ENCODE measurements at regions not wholly inside any gene's neighbourhood (a gene's known extent, or its start where the extent isn't known, plus 50 kb on each side); places are given as distances from the start of the nearest gene placed in this dataset.

DNA sequence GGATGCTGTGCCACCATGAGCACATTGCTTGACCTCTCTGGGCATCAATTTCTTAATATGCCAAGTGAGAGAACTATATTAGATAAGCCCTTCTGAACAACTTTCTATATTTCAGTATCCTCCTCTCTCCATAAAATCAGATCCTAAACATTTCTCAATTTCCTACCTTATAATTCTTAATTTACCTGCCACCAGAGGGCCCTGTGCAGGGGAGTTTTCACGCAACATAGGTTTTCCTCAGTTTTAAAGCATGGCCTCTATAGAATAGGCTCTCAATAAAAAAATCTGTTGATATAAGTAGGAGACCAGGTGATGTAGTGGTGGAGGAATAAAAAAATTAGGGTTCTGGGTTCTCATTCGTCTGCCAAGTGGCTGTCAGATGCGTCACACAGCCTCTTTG is 83.7 kb upstream of the DBX1 start:
- Mint-ChIP-seq H3K9me3 (peaks cover 2% of the 10 kb centered on the region; the same call in 1 of the 3 replicates), H3K36me3 (ENCODE audit: low read depth) (no peaks in the 10 kb centered on the region), H3K4me3 (no peak overlapping the region), H3K27me3 (ENCODE audit: insufficient read depth, low read depth, poor library complexity) (peaks cover 3% of the 10 kb centered on the region), H3K4me1 (peaks cover 25% of the 10 kb centered on the region), H3K27ac (no peak overlapping the region)
- peaks cover 21% of the 10 kb centered on the region for H3K27me3 ChIP-seq (ENCODE audit: insufficient read depth)
- no peaks in the 10 kb centered on the region for H3K9me2 ChIP-seq (ENCODE audit: insufficient read depth)
- H3K4me2 ChIP-seq = no peak overlapping the region
- DNase-seq (ENCODE audit: low spot score) = no peak
- no peaks in the 10 kb centered on the region for H3K79me2 ChIP-seq (replicated peaks; ENCODE audit: insufficient read depth)
- peaks cover 31% of the 10 kb centered on the region for H3K4me1 ChIP-seq (ENCODE audit: insufficient read depth)
- no peaks in the 10 kb centered on the region for H3F3A ChIP-seq (replicated peaks; ENCODE audit: low read depth)
- no peaks in the 10 kb centered on the region for H4K20me1 ChIP-seq (replicated peaks; ENCODE audit: insufficient read depth)
- ATAC-seq = peak; percentile 32; the same call in 1 of the 3 replicates
- H3K36me3 ChIP-seq (ENCODE audit: insufficient read depth) = no peaks in the 10 kb centered on the region
- H2AFZ ChIP-seq = no peak overlapping the region
- TF ChIP-seq, protein P1, sequence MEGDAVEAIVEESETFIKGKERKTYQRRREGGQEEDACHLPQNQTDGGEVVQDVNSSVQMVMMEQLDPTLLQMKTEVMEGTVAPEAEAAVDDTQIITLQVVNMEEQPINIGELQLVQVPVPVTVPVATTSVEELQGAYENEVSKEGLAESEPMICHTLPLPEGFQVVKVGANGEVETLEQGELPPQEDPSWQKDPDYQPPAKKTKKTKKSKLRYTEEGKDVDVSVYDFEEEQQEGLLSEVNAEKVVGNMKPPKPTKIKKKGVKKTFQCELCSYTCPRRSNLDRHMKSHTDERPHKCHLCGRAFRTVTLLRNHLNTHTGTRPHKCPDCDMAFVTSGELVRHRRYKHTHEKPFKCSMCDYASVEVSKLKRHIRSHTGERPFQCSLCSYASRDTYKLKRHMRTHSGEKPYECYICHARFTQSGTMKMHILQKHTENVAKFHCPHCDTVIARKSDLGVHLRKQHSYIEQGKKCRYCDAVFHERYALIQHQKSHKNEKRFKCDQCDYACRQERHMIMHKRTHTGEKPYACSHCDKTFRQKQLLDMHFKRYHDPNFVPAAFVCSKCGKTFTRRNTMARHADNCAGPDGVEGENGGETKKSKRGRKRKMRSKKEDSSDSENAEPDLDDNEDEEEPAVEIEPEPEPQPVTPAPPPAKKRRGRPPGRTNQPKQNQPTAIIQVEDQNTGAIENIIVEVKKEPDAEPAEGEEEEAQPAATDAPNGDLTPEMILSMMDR (conservative IDR thresholded peaks at IDR 0.05; ENCODE audit: low read depth in 2 of 2) = peak; percentile 57 to 76
- TF ChIP-seq, protein P2, sequence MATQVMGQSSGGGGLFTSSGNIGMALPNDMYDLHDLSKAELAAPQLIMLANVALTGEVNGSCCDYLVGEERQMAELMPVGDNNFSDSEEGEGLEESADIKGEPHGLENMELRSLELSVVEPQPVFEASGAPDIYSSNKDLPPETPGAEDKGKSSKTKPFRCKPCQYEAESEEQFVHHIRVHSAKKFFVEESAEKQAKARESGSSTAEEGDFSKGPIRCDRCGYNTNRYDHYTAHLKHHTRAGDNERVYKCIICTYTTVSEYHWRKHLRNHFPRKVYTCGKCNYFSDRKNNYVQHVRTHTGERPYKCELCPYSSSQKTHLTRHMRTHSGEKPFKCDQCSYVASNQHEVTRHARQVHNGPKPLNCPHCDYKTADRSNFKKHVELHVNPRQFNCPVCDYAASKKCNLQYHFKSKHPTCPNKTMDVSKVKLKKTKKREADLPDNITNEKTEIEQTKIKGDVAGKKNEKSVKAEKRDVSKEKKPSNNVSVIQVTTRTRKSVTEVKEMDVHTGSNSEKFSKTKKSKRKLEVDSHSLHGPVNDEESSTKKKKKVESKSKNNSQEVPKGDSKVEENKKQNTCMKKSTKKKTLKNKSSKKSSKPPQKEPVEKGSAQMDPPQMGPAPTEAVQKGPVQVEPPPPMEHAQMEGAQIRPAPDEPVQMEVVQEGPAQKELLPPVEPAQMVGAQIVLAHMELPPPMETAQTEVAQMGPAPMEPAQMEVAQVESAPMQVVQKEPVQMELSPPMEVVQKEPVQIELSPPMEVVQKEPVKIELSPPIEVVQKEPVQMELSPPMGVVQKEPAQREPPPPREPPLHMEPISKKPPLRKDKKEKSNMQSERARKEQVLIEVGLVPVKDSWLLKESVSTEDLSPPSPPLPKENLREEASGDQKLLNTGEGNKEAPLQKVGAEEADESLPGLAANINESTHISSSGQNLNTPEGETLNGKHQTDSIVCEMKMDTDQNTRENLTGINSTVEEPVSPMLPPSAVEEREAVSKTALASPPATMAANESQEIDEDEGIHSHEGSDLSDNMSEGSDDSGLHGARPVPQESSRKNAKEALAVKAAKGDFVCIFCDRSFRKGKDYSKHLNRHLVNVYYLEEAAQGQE (IDR thresholded peaks at IDR 0.05; ENCODE audit: unreplicated experiment) = no peak
- no peak for TF ChIP-seq ETS1 (IDR thresholded peaks at IDR 0.05)
- TF ChIP-seq JUNB (IDR thresholded peaks at IDR 0.05; ENCODE audit: unreplicated experiment) = no peak
- H3K27ac ChIP-seq (ENCODE audit: low read depth) = no peak overlapping the region
- H3K4me3 ChIP-seq = no peak overlapping the region

DNA sequence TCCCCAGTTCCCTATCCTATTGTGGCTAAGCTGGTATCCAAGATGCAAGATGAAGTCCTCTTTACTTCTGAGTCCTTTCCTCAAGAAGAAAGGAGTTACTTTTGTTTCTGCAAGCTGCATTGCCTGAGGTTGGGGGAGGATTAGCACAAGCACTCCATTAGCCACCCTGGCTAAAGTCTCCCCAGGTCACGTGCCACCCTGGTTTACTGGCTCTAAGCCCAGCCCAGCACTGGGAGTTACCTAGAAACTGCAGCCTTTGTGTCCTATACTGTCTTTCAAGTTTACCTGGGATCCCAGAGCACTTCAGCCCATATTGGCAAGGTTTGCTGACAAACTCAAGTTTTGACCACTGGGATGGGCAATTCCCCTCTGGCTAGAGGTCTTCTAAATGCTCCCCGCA is 78.4 kb upstream of the DBX1 start:
- H3K27me3 ChIP-seq (ENCODE audit: insufficient read depth) = no peaks in the 10 kb centered on the region
- Mint-ChIP-seq H3K4me3 (no peak overlapping the region), H3K4me1 (no peaks in the 10 kb centered on the region), H3K27ac (no peak overlapping the region), H3K27me3 (ENCODE audit: insufficient read depth, low read depth, poor library complexity) (no peaks in the 10 kb centered on the region), H3K9me3 (peaks cover 9% of the 10 kb centered on the region), H3K36me3 (ENCODE audit: low read depth) (0 out of 3 replicates have a peak, but pooled peaks cover 3% of the 10 kb centered on the region)
- no peaks in the 10 kb centered on the region for H3F3A ChIP-seq (replicated peaks; ENCODE audit: low read depth)
- DNase-seq (ENCODE audit: low spot score) = no peak
- no peaks in the 10 kb centered on the region for H3K36me3 ChIP-seq (ENCODE audit: insufficient read depth)
- H3K4me2 ChIP-seq = no peak overlapping the region
- H4K20me1 ChIP-seq (replicated peaks; ENCODE audit: insufficient read depth) = no peaks in the 10 kb centered on the region
- no peaks in the 10 kb centered on the region for H3K9me2 ChIP-seq (ENCODE audit: insufficient read depth)
- no peak overlapping the region for H3K4me3 ChIP-seq
- ATAC-seq = peak; percentile 44; the same call in 2 of the 3 replicates
- TF ChIP-seq CREB1 (CRISPR knock-in tag; IDR thresholded peaks at IDR 0.05; ENCODE audit: low read depth) (no peak), EZH2 (IDR thresholded peaks at IDR 0.05; ENCODE audit: low read depth, unreplicated experiment) (no peak), JUNB (IDR thresholded peaks at IDR 0.05; ENCODE audit: unreplicated experiment) (no peak), ZNF114 (CRISPR knock-in tag; IDR thresholded peaks at IDR 0.05) (no peak), POLR2AphosphoS5 (IDR thresholded peaks at IDR 0.05; ENCODE audit: low read depth) (no peak)
- TF ChIP-seq, protein P2 (IDR thresholded peaks at IDR 0.05; ENCODE audit: unreplicated experiment) = no peak
- H2AFZ ChIP-seq = no peak overlapping the region
- H3K4me1 ChIP-seq (ENCODE audit: insufficient read depth) = no peaks in the 10 kb centered on the region
- H3K79me2 ChIP-seq (replicated peaks; ENCODE audit: insufficient read depth) = no peaks in the 10 kb centered on the region
- no peak overlapping the region for H3K27ac ChIP-seq (ENCODE audit: low read depth)

Data from GM23338 (cell line).